Fibroblast of lung (primary cell): ENCODE measurements at regions not wholly inside any gene's neighbourhood (a gene's known extent, or its start where the extent isn't known, plus 50 kb on each side); places are given as distances from the start of the nearest gene placed in this dataset.

Source experiments
- DNase-seq, 2 donors: peaks; one replicate each; pipeline versions ENCODE4 v3.0.0 to v3.0.0-alpha.2; 2010; ENCODE audit warnings: low read depth in 2 of 2
- H2AFZ ChIP-seq: 2 replicates; pipeline ENCODE4 v1.5.1; 2012; ENCODE audit warnings: low read length, control low read depth, inconsistent platforms
- H3K27ac ChIP-seq: 2 replicates; pipeline ENCODE4 v1.5.1; 2011; ENCODE audit warnings: low read length, control low read depth; ENCODE audit not compliant: insufficient read depth
- H3K27me3 ChIP-seq: 2 replicates; pipeline ENCODE4 v1.5.1; 2011; ENCODE audit warnings: mild to moderate bottlenecking, low read length; ENCODE audit not compliant: control insufficient read depth, insufficient read depth
- H3K36me3 ChIP-seq: 2 replicates; pipeline ENCODE4 v1.5.1; 2011; ENCODE audit warnings: low read length; ENCODE audit not compliant: control insufficient read depth, insufficient read depth
- H3K4me1 ChIP-seq: 2 replicates; pipeline ENCODE4 v1.5.1; 2011; ENCODE audit warnings: low read length; ENCODE audit not compliant: control insufficient read depth, insufficient read depth; ENCODE audit errors: extremely low read depth
- H3K4me2 ChIP-seq: 2 replicates; pipeline ENCODE4 v1.5.1; 2011; ENCODE audit warnings: low read length, control low read depth; ENCODE audit not compliant: insufficient read depth; ENCODE audit errors: extremely low read depth
- H3K4me3 ChIP-seq, 4 experiments: fragments of 200-600 bp in 1 of 4; sonication (generic) in 1 of 4; replicated peaks in 1 of 4; 2 replicates each; pipeline ENCODE4 v1.5.1; 2011 to 2016; ENCODE audit warnings: low read length in 4 of 4, low read depth in 3 of 4, mild to moderate bottlenecking in 3 of 4, control low read depth in 2 of 4, inconsistent platforms in 1 of 4, mixed read lengths in 1 of 4; ENCODE audit not compliant: insufficient read depth in 1 of 4; ENCODE audit errors: control extremely low read depth in 1 of 4
- H3K79me2 ChIP-seq: 2 replicates; pipeline ENCODE4 v1.5.1; 2012; ENCODE audit warnings: mild to moderate bottlenecking, low read length, inconsistent platforms; ENCODE audit not compliant: control insufficient read depth, insufficient read depth
- H3K9ac ChIP-seq: 2 replicates; pipeline ENCODE4 v1.5.1; 2011; ENCODE audit warnings: mild to moderate bottlenecking, low read length, control low read depth; ENCODE audit not compliant: insufficient read depth
- H3K9me3 ChIP-seq: 2 replicates; pipeline ENCODE4 v1.5.1; 2012; ENCODE audit warnings: low read depth, low read length; ENCODE audit not compliant: control insufficient read depth, insufficient read depth
- H4K20me1 ChIP-seq: 2 replicates; pipeline ENCODE4 v1.5.1; 2011; ENCODE audit warnings: low read length; ENCODE audit not compliant: control insufficient read depth, insufficient read depth; ENCODE audit errors: extremely low read depth
- EZH2 ChIP-seq: IDR thresholded peaks from 2 replicates; pipeline ENCODE4 v1.5.1; 2012; ENCODE audit warnings: low read length, control low read depth, mild to moderate bottlenecking; ENCODE audit errors: missing control alignments
- TF ChIP-seq, protein P1 (sequence below), 2 donors: IDR thresholded peaks in 1 of 2; conservative IDR thresholded peaks in 1 of 2; 1 replicate in 1 of 2; 2 replicates in 1 of 2; pipeline ENCODE4 v1.5.1; 2011 to 2012; ENCODE audit warnings: low read length in 2 of 2, control low read depth in 1 of 2, inconsistent platforms in 1 of 2, low read depth in 1 of 2, mild to moderate bottlenecking in 1 of 2

DNA sequence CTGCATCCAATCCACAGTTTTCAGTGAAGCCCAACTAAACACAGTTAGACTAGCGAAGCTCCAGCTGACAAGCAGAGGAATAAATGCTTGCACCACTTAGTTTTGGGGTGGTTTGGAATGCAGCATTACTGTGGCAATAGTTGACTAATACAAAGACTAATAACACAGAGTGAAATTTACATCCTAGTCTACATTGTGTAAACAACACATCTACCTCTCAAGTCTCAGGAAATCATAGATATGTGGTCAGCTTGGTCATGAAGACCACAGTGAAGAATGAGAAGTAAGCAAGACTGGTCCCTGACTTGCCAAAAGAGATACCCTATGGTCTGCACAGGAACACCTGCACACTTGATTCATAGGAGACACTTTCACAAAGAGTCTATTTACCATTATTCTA is 155.1 kb upstream of the TANK start:
- no peaks in the 10 kb centered on the region for H3K27me3 ChIP-seq
- no peaks in the 10 kb centered on the region for H3K79me2 ChIP-seq
- no peak for DNase-seq
- H2AFZ ChIP-seq, result no peak overlapping the region
- H3K36me3 ChIP-seq, result no peaks in the 10 kb centered on the region
- H3K9me3 ChIP-seq, result no peaks in the 10 kb centered on the region
- no peaks in the 10 kb centered on the region for H4K20me1 ChIP-seq
- H3K4me1 ChIP-seq, result no peaks in the 10 kb centered on the region
- H3K27ac ChIP-seq, result no peak overlapping the region
- no peak overlapping the region for H3K9ac ChIP-seq
- no peak overlapping the region for H3K4me2 ChIP-seq
- H3K4me3 ChIP-seq, result no peak overlapping the region
- no peak for TF ChIP-seq EZH2
- TF ChIP-seq, protein P1, sequence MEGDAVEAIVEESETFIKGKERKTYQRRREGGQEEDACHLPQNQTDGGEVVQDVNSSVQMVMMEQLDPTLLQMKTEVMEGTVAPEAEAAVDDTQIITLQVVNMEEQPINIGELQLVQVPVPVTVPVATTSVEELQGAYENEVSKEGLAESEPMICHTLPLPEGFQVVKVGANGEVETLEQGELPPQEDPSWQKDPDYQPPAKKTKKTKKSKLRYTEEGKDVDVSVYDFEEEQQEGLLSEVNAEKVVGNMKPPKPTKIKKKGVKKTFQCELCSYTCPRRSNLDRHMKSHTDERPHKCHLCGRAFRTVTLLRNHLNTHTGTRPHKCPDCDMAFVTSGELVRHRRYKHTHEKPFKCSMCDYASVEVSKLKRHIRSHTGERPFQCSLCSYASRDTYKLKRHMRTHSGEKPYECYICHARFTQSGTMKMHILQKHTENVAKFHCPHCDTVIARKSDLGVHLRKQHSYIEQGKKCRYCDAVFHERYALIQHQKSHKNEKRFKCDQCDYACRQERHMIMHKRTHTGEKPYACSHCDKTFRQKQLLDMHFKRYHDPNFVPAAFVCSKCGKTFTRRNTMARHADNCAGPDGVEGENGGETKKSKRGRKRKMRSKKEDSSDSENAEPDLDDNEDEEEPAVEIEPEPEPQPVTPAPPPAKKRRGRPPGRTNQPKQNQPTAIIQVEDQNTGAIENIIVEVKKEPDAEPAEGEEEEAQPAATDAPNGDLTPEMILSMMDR (conservative IDR thresholded peaks at IDR 0.05 in 1 of 2, IDR thresholded peaks at IDR 0.05 in 1 of 2; ENCODE audit: low read depth in 1 of 2, low read length in 2 of 2), result no peak

DNA sequence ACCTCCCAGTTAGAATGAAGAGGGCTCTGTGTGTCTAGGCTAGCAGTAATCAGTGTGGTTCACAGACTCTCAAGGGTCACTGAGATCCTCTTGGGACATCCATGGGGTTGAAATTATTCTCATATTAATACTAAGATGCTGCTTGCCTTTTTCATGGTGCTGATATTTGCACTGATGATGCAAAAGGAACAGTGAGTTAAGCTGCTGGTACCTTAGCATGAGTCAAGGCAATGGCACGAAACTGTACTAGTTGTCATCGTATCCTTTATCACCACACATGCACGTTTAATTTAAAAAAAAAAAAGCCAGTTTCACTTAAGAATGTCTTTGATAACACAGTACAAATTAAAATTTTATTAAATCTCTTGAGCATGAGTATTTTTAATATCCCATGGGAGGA is 151.9 kb upstream of the TANK start:
- TF ChIP-seq EZH2, result no peak
- TF ChIP-seq, protein P1 (conservative IDR thresholded peaks at IDR 0.05 in 1 of 2, IDR thresholded peaks at IDR 0.05 in 1 of 2; ENCODE audit: low read depth in 1 of 2, low read length in 2 of 2), result no peak
- no peak overlapping the region for H3K27ac ChIP-seq

DNA sequence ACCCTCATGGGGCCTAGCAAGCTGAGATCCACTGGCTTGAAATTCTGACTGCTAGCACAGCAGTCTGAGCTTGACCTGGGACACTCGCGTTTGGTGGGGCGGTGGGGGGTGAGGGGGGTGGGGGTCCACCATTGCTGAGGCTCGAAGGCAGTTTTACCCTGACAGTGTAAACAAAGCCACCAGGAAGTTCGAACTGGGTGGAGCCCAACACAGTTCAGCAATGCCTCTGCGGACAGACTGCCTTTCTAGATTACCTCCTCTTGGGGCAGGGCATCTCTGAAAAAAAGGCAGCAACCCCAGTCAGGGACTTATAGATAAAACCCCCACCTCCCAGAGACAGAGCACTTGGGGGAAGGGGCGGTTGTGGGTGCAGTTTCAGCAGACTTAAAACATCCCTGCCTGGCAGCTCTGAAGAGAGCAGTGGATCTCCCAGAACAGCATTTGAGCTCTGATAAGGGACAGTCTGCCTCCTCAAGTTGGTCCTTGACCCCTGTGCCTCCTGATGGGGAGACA is 149.7 kb upstream of the TANK start:
- Histone ChIP-seq H3K36me3 (no peaks in the 10 kb centered on the region), H4K20me1 (no peaks in the 10 kb centered on the region), H3K27ac (no peak overlapping the region), H3K9ac (no peak overlapping the region), H3K27me3 (no peaks in the 10 kb centered on the region), H3K79me2 (no peaks in the 10 kb centered on the region), H3K4me2 (no peak overlapping the region), H3K4me1 (no peaks in the 10 kb centered on the region), H3K4me3 (no peak overlapping the region), H2AFZ (no peak overlapping the region), H3K9me3 (no peaks in the 10 kb centered on the region)
- TF ChIP-seq, protein P1 (conservative IDR thresholded peaks at IDR 0.05 in 1 of 2, IDR thresholded peaks at IDR 0.05 in 1 of 2; ENCODE audit: low read depth in 1 of 2, low read length in 2 of 2), result no peak
- DNase-seq, result no peak

More for the DNA sequence above, 151.9 kb upstream of the TANK start:
- Histone ChIP-seq H2AFZ (no peak overlapping the region), H3K36me3 (no peaks in the 10 kb centered on the region), H3K4me3 (no peak overlapping the region), H3K27me3 (no peaks in the 10 kb centered on the region), H3K4me1 (no peaks in the 10 kb centered on the region), H3K4me2 (no peak overlapping the region), H4K20me1 (no peaks in the 10 kb centered on the region), H3K9me3 (no peaks in the 10 kb centered on the region), H3K9ac (no peak overlapping the region), H3K79me2 (no peaks in the 10 kb centered on the region)
- DNase-seq, result no peak
